Osteocyte (in vitro differentiated cells): ENCODE measurements at regions not wholly inside any gene's neighbourhood (a gene's known extent, or its start where the extent isn't known, plus 50 kb on each side); places are given as distances from the start of the nearest gene placed in this dataset.

Experiments used
- DNase-seq: peaks from one replicate; pipeline ENCODE4 v3.0.0; 2021; ENCODE audit warnings: mixed read lengths; ENCODE audit not compliant: unreplicated experiment; ENCODE audit errors: extremely low spot score
- H3K27ac Mint-ChIP-seq: one replicate; pipeline ENCODE4 v1.8.0; 2021; ENCODE audit warnings: mild to moderate bottlenecking, mixed read lengths; ENCODE audit not compliant: unreplicated experiment
- H3K27me3 Mint-ChIP-seq: one replicate; pipeline ENCODE4 v1.8.0; 2021; ENCODE audit warnings: mixed read lengths; ENCODE audit not compliant: unreplicated experiment
- H3K36me3 Mint-ChIP-seq: one replicate; pipeline ENCODE4 v1.8.0; 2021; ENCODE audit warnings: mixed read lengths; ENCODE audit not compliant: unreplicated experiment
- H3K4me1 Mint-ChIP-seq: one replicate; pipeline ENCODE4 v1.8.0; 2021; ENCODE audit warnings: mixed read lengths; ENCODE audit not compliant: unreplicated experiment
- H3K4me3 Mint-ChIP-seq: one replicate; pipeline ENCODE4 v1.8.0; 2021; ENCODE audit warnings: mild to moderate bottlenecking, moderate library complexity, mixed read lengths; ENCODE audit not compliant: unreplicated experiment
- H3K9me3 Mint-ChIP-seq: one replicate; pipeline ENCODE4 v1.8.0; 2021; ENCODE audit warnings: mixed read lengths; ENCODE audit not compliant: unreplicated experiment
- TF ChIP-seq, protein P1 (sequence below): fragments of 200-600 bp; sonication (generic); IDR thresholded peaks from 2 replicates; pipeline ENCODE4 v1.5.0; 2021; ENCODE audit warnings: antibody characterized with exemption, mild to moderate bottlenecking, moderate library complexity

DNA sequence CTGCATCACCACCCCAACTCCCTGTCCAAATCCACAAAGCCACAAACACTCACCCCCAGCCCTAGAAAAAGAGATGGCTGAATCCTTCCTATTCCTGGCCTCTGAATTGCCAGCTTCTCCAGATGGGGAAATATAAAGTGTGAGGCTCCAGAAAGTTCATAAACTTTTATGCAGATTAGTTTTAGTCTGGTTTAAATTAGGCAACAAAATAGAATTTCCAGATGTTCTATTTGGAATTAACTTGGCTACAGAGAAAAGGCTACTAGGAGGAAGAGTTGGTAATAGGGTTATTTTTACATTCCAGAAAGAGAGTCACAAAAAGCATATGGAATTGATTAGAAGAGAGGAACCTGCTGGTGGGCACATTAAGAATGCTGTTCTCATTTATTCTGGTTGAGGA lies 56.0 kb downstream of the EN1 start:
- Mint-ChIP-seq H3K27ac (no peak overlapping the region), H3K4me1 (no peaks in the 10 kb centered on the region), H3K9me3 (no peaks in the 10 kb centered on the region), H3K27me3 (no peaks in the 10 kb centered on the region), H3K4me3 (no peak overlapping the region), H3K36me3 (no peaks in the 10 kb centered on the region)
- TF ChIP-seq, protein P1, sequence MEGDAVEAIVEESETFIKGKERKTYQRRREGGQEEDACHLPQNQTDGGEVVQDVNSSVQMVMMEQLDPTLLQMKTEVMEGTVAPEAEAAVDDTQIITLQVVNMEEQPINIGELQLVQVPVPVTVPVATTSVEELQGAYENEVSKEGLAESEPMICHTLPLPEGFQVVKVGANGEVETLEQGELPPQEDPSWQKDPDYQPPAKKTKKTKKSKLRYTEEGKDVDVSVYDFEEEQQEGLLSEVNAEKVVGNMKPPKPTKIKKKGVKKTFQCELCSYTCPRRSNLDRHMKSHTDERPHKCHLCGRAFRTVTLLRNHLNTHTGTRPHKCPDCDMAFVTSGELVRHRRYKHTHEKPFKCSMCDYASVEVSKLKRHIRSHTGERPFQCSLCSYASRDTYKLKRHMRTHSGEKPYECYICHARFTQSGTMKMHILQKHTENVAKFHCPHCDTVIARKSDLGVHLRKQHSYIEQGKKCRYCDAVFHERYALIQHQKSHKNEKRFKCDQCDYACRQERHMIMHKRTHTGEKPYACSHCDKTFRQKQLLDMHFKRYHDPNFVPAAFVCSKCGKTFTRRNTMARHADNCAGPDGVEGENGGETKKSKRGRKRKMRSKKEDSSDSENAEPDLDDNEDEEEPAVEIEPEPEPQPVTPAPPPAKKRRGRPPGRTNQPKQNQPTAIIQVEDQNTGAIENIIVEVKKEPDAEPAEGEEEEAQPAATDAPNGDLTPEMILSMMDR = no peak
- DNase-seq = no peak

DNA sequence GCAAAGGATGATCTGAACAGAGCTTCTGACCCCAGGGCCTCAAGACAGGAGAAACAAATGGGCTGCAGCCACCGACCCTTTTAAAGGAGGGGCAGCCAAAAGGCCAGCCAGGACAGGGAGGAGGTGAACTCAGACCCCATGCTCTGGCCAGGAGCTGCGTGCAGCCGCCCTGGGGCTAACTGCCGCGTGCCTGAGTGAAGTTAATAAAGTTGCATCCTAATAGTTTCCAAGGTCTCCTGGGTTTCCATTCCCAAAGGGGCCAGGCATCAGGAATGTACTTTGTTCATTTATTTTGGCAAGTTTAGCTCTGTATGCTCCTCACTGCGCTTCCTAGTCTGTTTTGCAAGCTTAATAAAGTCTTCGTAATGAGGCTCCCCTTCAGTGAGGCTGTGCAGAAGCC lies 60.7 kb downstream of the EN1 start:
- Mint-ChIP-seq H3K9me3 (no peaks in the 10 kb centered on the region), H3K4me3 (no peak overlapping the region), H3K27ac (no peak overlapping the region), H3K27me3 (peaks cover 7% of the 10 kb centered on the region), H3K36me3 (no peaks in the 10 kb centered on the region), H3K4me1 (no peaks in the 10 kb centered on the region)
- no peak for DNase-seq
- TF ChIP-seq, protein P1 = no peak

DNA sequence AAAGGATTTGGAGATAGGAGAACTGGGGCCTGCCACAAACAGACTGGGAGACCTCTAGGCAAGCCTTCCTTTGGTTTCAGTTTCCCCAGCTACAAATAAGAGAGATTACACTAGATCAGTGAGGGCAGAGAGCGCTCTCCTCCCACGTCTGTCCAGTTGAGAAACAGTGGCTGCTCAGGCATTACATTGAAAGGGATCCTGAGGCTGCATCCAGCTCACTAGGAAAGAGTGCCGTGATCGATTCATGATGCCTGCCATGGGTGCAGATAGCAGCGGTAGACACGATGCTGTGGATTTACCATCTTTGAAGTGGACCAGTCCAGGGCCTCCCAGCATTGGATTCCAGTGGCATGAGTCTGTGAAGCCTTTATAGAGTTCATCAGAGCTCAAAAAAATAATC lies 62.6 kb downstream of the EN1 start:
- Mint-ChIP-seq H3K27ac (no peak overlapping the region), H3K9me3 (no peaks in the 10 kb centered on the region), H3K4me3 (no peak overlapping the region), H3K4me1 (no peaks in the 10 kb centered on the region), H3K27me3 (peaks cover 7% of the 10 kb centered on the region), H3K36me3 (no peaks in the 10 kb centered on the region)
- TF ChIP-seq, protein P1 = no peak
- DNase-seq = no peak

DNA sequence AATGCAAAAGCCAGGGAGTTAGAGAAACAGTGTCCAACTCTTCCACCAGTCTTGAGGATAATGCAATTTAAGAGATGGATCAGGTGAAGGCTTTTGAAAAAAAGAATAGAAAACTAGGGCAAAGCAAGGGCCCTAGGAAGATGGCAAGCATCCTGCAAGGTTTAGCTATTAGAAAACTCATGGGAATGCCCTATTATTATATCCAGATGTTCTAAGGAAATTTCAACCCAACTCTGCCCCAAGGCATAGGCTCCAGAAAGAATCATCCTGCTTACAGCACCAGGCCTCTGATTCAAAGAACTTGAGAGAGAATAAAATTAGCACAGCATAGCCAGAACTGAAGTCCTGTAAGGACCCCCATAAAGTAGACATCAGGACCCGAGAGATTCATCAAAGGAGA lies 68.1 kb downstream of the EN1 start:
- H3K27ac Mint-ChIP-seq = no peak overlapping the region
- TF ChIP-seq, protein P1 = no peak
- H3K9me3 Mint-ChIP-seq = peaks cover 6% of the 10 kb centered on the region
- H3K4me3 Mint-ChIP-seq = no peak overlapping the region
- H3K27me3 Mint-ChIP-seq = peaks cover 15% of the 10 kb centered on the region
- DNase-seq = no peak
- H3K36me3 Mint-ChIP-seq = no peaks in the 10 kb centered on the region
- peaks cover 3% of the 10 kb centered on the region for H3K4me1 Mint-ChIP-seq

DNA sequence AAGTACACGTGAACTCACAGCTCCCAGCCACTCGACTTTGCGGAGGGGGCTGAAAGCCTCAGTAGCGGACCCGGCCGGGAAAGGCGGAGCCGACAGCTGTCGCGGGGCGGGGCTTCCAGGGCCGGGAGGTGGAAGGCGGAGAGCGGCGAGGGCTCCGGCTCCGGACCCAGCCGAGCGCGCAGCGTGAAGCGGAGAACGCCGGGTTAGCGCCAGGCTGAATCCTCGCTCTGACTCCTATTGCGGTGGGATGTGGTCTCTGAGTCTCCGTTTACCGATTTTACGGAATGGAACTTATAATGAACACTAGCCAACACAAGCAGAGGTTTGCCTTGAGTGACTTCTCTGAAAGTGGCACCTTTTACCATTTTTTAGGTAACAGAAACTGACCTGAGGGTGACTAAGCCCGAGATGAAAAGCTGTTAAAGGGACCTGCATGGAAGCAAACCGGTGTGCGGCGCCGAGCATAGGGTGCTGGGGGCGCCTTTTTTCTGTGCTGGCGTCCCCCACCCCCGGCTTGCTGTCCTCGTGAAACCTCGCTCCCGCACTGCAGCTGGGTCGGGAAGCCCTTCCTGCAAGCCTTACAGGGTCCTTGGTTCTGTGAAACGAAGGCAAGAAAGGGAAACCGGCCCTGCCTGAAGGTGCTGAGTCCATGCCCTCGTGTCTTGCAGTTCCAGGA lies 72.9 kb downstream of the EN1 start:
- peak; percentile 62 for DNase-seq
- peaks cover 6% of the 10 kb centered on the region for H3K9me3 Mint-ChIP-seq
- peaks cover 21% of the 10 kb centered on the region for H3K27me3 Mint-ChIP-seq
- TF ChIP-seq, protein P1 = no peak
- H3K4me1 Mint-ChIP-seq = peaks cover 6% of the 10 kb centered on the region
- no peak overlapping the region for H3K27ac Mint-ChIP-seq
- H3K36me3 Mint-ChIP-seq = no peaks in the 10 kb centered on the region
- H3K4me3 Mint-ChIP-seq = peak overlapping the region; percentile 59
